ENCODE measurements at regions not wholly inside any gene's neighbourhood (a gene's known extent, or its start where the extent isn't known, plus 50 kb on each side); places are given as distances from the start of the nearest gene placed in this dataset.
"Not testable (repeated sequence)": the region's sequence is repeated elsewhere in the genome, so short reads cannot be mapped to it uniquely, and the experiment has no call there.

DNA sequence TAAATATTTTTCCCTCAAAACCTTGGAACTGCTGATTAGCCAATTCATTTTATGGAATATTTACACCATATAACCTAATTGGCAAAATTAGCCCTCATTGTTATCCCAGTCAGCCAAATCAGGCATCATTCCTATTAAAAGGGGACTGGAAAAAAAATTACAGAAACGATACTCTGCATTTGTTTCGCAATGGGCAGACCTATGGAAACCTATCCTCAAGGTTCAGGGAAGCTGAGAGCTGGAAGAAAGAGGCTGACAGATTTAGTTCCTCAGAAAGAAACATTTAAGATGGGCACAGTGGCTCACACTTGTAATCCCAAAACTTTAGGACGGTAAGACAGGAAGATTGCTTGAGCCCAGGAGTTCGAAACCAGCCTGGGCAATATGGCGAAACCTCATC lies 85.6 kb upstream of the RPH3AL start (continued):
- TF ChIP-seq, protein P1, sequence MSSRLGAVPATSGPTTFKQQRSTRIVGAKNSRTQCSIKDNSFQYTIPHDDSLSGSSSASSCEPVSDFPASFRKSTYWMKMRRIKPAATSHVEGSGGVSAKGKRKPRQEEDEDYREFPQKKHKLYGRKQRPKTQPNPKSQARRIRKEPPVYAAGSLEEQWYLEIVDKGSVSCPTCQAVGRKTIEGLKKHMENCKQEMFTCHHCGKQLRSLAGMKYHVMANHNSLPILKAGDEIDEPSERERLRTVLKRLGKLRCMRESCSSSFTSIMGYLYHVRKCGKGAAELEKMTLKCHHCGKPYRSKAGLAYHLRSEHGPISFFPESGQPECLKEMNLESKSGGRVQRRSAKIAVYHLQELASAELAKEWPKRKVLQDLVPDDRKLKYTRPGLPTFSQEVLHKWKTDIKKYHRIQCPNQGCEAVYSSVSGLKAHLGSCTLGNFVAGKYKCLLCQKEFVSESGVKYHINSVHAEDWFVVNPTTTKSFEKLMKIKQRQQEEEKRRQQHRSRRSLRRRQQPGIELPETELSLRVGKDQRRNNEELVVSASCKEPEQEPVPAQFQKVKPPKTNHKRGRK (CRISPR knock-in tag; IDR thresholded peaks at IDR 0.05; ENCODE audit: borderline replicate concordance) = no peak

DNA sequence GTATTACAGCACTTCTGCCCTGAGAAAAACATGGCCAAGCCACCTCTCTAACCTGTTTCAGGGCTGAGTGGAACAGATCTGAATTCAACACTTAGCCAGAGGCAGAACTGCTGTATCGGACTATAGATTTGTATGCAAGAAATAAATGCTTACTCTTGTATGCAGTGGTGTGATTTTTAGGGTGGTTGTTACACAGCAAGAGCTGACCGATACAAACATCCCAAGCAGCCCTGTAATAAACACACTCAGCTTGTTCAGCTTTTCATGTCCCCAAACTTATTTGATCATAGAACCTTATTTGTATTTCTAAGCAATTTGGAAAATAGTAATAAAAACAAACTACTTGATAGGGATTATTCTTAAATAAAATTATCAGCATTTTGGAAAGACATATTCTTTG lies 84.9 kb upstream of the RPH3AL start:
- ChIA-PET POLR2A (no interaction called here), CTCF (no interaction called here)
- Mint-ChIP-seq H3K27me3 (ENCODE audit: low read depth) (peaks cover 4% of the 10 kb centered on the region; the same call in 1 of the 2 replicates), H3K27ac (no peak overlapping the region), H3K36me3 (peaks cover 8% of the 10 kb centered on the region), H3K4me3 (no peak overlapping the region), H3K4me1 (no peaks in the 10 kb centered on the region), H3K9me3 (peaks cover 31% of the 10 kb centered on the region)
- ATAC-seq = no peak
- DNase-seq (ENCODE audit: low spot score) = no peak
- TF ChIP-seq NFE2L1 (CRISPR knock-in tag; IDR thresholded peaks at IDR 0.05) (no peak), FOXJ3 (CRISPR knock-in tag; IDR thresholded peaks at IDR 0.05; ENCODE audit: borderline replicate concordance) (no peak), ZNF263 (CRISPR knock-in tag; IDR thresholded peaks at IDR 0.05; ENCODE audit: low read depth) (no peak), ZNF219 (CRISPR knock-in tag; IDR thresholded peaks at IDR 0.05; ENCODE audit: borderline replicate concordance) (no peak)
- TF ChIP-seq, protein P2, sequence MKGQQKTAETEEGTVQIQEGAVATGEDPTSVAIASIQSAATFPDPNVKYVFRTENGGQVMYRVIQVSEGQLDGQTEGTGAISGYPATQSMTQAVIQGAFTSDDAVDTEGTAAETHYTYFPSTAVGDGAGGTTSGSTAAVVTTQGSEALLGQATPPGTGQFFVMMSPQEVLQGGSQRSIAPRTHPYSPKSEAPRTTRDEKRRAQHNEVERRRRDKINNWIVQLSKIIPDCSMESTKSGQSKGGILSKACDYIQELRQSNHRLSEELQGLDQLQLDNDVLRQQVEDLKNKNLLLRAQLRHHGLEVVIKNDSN (CRISPR knock-in tag; IDR thresholded peaks at IDR 0.05) = no peak
- TF ChIP-seq, protein P3, sequence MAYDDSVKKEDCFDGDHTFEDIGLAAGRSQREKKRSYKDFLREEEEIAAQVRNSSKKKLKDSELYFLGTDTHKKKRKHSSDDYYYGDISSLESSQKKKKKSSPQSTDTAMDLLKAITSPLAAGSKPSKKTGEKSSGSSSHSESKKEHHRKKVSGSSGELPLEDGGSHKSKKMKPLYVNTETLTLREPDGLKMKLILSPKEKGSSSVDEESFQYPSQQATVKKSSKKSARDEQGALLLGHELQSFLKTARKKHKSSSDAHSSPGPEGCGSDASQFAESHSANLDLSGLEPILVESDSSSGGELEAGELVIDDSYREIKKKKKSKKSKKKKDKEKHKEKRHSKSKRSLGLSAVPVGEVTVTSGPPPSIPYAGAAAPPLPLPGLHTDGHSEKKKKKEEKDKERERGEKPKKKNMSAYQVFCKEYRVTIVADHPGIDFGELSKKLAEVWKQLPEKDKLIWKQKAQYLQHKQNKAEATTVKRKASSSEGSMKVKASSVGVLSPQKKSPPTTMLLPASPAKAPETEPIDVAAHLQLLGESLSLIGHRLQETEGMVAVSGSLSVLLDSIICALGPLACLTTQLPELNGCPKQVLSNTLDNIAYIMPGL (CRISPR knock-in tag; IDR thresholded peaks at IDR 0.05) = no peak
- TF ChIP-seq, protein P4, sequence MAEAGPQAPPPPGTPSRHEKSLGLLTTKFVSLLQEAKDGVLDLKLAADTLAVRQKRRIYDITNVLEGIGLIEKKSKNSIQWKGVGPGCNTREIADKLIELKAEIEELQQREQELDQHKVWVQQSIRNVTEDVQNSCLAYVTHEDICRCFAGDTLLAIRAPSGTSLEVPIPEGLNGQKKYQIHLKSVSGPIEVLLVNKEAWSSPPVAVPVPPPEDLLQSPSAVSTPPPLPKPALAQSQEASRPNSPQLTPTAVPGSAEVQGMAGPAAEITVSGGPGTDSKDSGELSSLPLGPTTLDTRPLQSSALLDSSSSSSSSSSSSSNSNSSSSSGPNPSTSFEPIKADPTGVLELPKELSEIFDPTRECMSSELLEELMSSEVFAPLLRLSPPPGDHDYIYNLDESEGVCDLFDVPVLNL (CRISPR knock-in tag; IDR thresholded peaks at IDR 0.05; ENCODE audit: borderline replicate concordance, low read depth) = no peak

DNA sequence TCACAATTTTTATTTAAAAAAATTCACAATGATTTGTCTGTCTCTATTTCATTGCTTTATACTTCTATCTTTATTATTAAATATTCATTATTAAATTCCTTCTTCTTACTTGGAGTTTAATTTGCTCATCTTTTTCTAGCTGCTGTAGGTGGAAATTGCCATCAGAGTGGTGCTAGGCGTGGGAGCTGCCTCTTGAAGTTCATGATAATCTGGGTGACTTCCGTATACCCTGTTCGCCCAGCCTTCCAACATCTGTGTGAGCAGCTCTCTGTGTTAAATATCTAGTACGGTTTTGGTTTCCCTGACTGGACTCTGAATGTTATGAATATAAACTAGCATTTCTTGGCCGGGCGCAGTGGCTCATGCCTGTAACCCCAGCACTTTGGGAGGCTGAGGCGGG lies 84.0 kb upstream of the RPH3AL start:
- Mint-ChIP-seq H3K27ac (no peak overlapping the region), H3K27me3 (ENCODE audit: low read depth) (peaks cover 4% of the 10 kb centered on the region; the same call in 1 of the 2 replicates)
- ATAC-seq = no peak

DNA sequence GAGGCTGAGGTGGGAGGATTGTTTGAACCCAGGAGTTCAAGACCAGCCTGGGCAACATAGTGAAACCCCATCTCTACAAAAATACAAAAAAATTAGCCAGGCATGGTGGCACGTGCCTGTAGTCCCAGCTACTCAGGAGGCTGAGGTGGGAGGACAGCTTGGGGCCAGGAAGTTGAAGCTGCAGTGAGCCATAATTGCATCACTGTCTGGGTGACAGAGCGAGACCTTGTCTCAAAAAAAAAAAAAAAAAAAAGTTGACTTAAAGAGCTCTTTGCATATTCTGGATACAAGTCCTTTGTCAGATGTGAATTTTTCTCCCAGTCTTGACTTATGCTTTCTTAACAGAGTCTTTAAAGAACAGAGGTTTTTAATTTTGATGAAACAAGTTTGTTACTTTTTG lies 79.9 kb upstream of the RPH3AL start:
- H3K4me3 Mint-ChIP-seq; CTCF ChIA-PET; DNase-seq (ENCODE audit: low spot score); POLR2A ChIA-PET; H3K4me1 Mint-ChIP-seq; H3K27ac Mint-ChIP-seq; H3K27me3 Mint-ChIP-seq (ENCODE audit: low read depth); ATAC-seq: not testable (repeated sequence)
- H3K9me3 Mint-ChIP-seq = peaks cover 60% of the 10 kb centered on the region
- H3K36me3 Mint-ChIP-seq = peaks cover 30% of the 10 kb centered on the region

More for the DNA sequence above, 84.0 kb upstream of the RPH3AL start:
- Mint-ChIP-seq H3K9me3 (peaks cover 35% of the 10 kb centered on the region), H3K36me3 (peaks cover 8% of the 10 kb centered on the region), H3K4me3 (no peak overlapping the region), H3K4me1 (no peaks in the 10 kb centered on the region)
- DNase-seq (ENCODE audit: low spot score) = no peak
- no peak for TF ChIP-seq SMAD3 (CRISPR knock-in tag; IDR thresholded peaks at IDR 0.05; ENCODE audit: borderline replicate concordance)
- TF ChIP-seq, protein P5, sequence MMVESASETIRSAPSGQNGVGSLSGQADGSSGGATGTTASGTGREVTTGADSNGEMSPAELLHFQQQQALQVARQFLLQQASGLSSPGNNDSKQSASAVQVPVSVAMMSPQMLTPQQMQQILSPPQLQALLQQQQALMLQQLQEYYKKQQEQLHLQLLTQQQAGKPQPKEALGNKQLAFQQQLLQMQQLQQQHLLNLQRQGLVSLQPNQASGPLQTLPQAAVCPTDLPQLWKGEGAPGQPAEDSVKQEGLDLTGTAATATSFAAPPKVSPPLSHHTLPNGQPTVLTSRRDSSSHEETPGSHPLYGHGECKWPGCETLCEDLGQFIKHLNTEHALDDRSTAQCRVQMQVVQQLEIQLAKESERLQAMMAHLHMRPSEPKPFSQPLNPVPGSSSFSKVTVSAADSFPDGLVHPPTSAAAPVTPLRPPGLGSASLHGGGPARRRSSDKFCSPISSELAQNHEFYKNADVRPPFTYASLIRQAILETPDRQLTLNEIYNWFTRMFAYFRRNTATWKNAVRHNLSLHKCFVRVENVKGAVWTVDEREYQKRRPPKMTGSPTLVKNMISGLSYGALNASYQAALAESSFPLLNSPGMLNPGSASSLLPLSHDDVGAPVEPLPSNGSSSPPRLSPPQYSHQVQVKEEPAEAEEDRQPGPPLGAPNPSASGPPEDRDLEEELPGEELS (CRISPR knock-in tag; IDR thresholded peaks at IDR 0.05) = no peak
- TF ChIP-seq CREB1 (CRISPR knock-in tag; IDR thresholded peaks at IDR 0.05) = no peak
- no peak for TF ChIP-seq NFYB (CRISPR knock-in tag; conservative IDR thresholded peaks at IDR 0.05; ENCODE audit: low read depth)
- TF ChIP-seq ELF4 (CRISPR knock-in tag; IDR thresholded peaks at IDR 0.05; ENCODE audit: low read depth) = no peak
- TF ChIP-seq TEAD4 (CRISPR knock-in tag; IDR thresholded peaks at IDR 0.05) = no peak
- TF ChIP-seq ZNF121 (CRISPR knock-in tag; IDR thresholded peaks at IDR 0.05) = no peak
- ChIA-PET CTCF (no interaction called here), POLR2A (no interaction called here)
